ENCODE measurements at regions not wholly inside any gene's neighbourhood (a gene's known extent, or its start where the extent isn't known, plus 50 kb on each side); places are given as distances from the start of the nearest gene placed in this dataset.

DNA sequence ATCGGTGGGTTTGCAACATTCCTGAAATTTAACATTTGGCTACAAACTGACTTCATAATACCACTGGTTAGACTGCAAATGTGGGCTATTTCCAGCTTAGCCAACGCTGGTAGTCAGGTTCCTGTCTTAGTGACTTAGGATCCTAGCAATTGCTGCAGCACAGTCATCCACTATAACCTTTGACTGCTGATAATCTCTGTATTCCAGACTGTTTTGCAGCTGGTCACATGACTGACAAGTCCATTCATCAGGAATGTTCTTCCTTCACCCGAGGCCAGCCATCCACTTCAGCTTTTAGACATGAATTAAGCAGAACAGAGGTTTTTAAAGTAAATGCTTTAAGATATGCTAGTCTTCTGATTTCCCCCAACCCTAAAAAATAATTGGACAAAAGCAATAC lies 425.9 kb upstream of the MPDZ start:
- DNase-seq (ENCODE audit: low read depth in 6 of 9, low spot score in 9 of 9) = no peak
- Histone ChIP-seq H3K4me1 (ENCODE audit: control insufficient read depth in 2 of 2, insufficient read depth in 2 of 2, low read length in 2 of 2) (no peaks in the 10 kb centered on the region), H3K27me3 (ENCODE audit: control insufficient read depth in 2 of 2, insufficient read depth in 1 of 2, low read length in 1 of 2) (no peaks in the 10 kb centered on the region), H3K36me3 (ENCODE audit: control insufficient read depth in 2 of 2, insufficient read depth in 2 of 2, low read length in 1 of 2) (no peaks in the 10 kb centered on the region), H3K4me3 (ENCODE audit: low read length in 2 of 2) (no peak overlapping the region), H3K27ac (ENCODE audit: low read depth in 1 of 2, low read length in 1 of 2) (no peak overlapping the region), H3K9me3 (ENCODE audit: control insufficient read depth in 2 of 2, insufficient read depth in 1 of 2, low read length in 1 of 2) (no peaks in the 10 kb centered on the region)
- 82% methylated on average over 3 of the region's 3 CpGs for WGBS

DNA sequence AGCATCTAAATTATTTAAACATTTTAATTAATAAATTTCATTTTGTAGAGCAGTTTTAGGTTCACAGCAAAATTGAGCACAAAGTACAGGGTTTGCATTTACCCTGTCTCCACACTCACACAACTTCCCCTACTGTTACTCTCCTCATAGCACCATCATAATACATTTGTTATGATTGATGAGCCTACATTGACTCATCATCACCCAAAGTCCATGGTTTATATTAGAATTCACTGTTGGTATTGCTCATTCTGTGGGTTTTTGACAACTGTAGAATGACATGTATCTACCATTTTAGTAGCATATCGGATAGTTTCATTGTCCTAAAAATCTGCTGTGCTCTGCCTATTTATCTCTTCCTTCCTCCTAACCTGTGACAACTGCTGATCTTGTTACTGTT lies 411.1 kb upstream of the MPDZ start:
- Histone ChIP-seq H3K27ac (ENCODE audit: low read depth in 1 of 2, low read length in 1 of 2) (no peak overlapping the region), H3K4me1 (ENCODE audit: control insufficient read depth in 2 of 2, insufficient read depth in 2 of 2, low read length in 2 of 2) (no peaks in the 10 kb centered on the region), H3K9me3 (ENCODE audit: control insufficient read depth in 2 of 2, insufficient read depth in 1 of 2, low read length in 1 of 2) (no peaks in the 10 kb centered on the region), H3K27me3 (ENCODE audit: control insufficient read depth in 2 of 2, insufficient read depth in 1 of 2, low read length in 1 of 2) (no peaks in the 10 kb centered on the region), H3K4me3 (ENCODE audit: low read length in 2 of 2) (no peak overlapping the region), H3K36me3 (ENCODE audit: control insufficient read depth in 2 of 2, insufficient read depth in 2 of 2, low read length in 1 of 2) (no peaks in the 10 kb centered on the region)
- whole genome bisulfite sequencing = 99% methylated on average over 1 of the region's 1 CpG
- DNase-seq (ENCODE audit: low read depth in 6 of 9, low spot score in 9 of 9) = no peak

GRCh38 chr9:13689925-13690324 lies 410.4 kb upstream of the MPDZ start:
- H3K4me3 ChIP-seq (ENCODE audit: low read length in 2 of 2) = no peak overlapping the region
- no peaks in the 10 kb centered on the region for H3K36me3 ChIP-seq (ENCODE audit: control insufficient read depth in 2 of 2, insufficient read depth in 2 of 2, low read length in 1 of 2)
- no peaks in the 10 kb centered on the region for H3K27me3 ChIP-seq (ENCODE audit: control insufficient read depth in 2 of 2, insufficient read depth in 1 of 2, low read length in 1 of 2)
- 93% methylated on average over 2 of the region's 2 CpGs for WGBS
- H3K27ac ChIP-seq (ENCODE audit: low read depth in 1 of 2, low read length in 1 of 2) = no peak overlapping the region
- no peaks in the 10 kb centered on the region for H3K9me3 ChIP-seq (ENCODE audit: control insufficient read depth in 2 of 2, insufficient read depth in 1 of 2, low read length in 1 of 2)
- DNase-seq (ENCODE audit: low read depth in 6 of 9, low spot score in 9 of 9) = no peak
- H3K4me1 ChIP-seq (ENCODE audit: control insufficient read depth in 2 of 2, insufficient read depth in 2 of 2, low read length in 2 of 2) = no peaks in the 10 kb centered on the region

- no peak overlapping the region for H3K4me3 ChIP-seq (ENCODE audit: low read length in 2 of 2)
- no peaks in the 10 kb centered on the region for H3K36me3 ChIP-seq (ENCODE audit: control insufficient read depth in 2 of 2, insufficient read depth in 2 of 2, low read length in 1 of 2)
- DNase-seq (ENCODE audit: low read depth in 6 of 9, low spot score in 9 of 9) = no peak
- no peaks in the 10 kb centered on the region for H3K9me3 ChIP-seq (ENCODE audit: control insufficient read depth in 2 of 2, insufficient read depth in 1 of 2, low read length in 1 of 2)
- H3K27ac ChIP-seq (ENCODE audit: low read depth in 1 of 2, low read length in 1 of 2) = no peak overlapping the region
- H3K27me3 ChIP-seq (ENCODE audit: control insufficient read depth in 2 of 2, insufficient read depth in 1 of 2, low read length in 1 of 2) = no peaks in the 10 kb centered on the region
- 61% methylated on average over 1 of the region's 1 CpG for WGBS
- no peaks in the 10 kb centered on the region for H3K4me1 ChIP-seq (ENCODE audit: control insufficient read depth in 2 of 2, insufficient read depth in 2 of 2, low read length in 2 of 2)
These were observed 409.6 kb upstream of the MPDZ start for GRCh38 chr9:13688990-13689600.

DNA sequence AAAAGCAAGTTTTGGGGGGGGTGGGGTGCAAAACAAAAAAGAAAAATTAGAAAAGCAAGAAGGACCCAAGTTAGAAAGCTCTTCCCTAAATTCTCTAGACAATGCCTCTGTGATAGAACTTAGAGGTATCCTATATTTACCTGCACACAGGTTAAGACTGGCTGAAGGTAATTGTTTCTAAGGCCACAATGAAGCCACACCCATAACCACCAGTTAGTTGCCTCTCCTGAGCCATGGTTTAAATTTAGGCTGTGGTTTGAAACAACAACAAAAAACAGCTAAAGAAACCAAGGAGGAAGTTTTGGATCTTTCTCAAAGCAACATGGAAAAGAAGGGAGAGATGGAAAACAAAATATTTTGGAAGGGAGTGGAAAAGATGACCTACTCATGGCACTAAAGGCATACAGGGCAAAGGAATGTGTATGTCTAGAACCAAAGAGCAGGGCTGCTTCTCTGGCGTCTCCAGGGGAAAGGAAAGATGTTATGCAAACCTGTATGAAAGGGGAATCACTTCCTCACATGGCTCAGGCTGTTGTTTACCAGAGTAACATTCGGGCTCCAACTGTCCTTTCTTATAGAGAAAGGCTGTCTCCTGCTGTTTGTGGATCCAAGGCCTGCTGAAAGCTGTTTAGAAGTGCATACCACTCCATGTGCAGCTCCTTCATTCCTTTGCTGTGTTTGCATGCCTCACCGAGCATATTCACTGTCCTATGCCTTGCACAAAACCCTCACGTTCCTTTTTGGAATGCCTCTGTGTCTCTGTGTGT lies 408.9 kb upstream of the MPDZ start:
- no peak overlapping the region for H3K4me3 ChIP-seq (ENCODE audit: low read length in 2 of 2)
- H3K4me1 ChIP-seq (ENCODE audit: control insufficient read depth in 2 of 2, insufficient read depth in 2 of 2, low read length in 2 of 2) = no peaks in the 10 kb centered on the region
- no peaks in the 10 kb centered on the region for H3K9me3 ChIP-seq (ENCODE audit: control insufficient read depth in 2 of 2, insufficient read depth in 1 of 2, low read length in 1 of 2)
- no peak overlapping the region for H3K27ac ChIP-seq (ENCODE audit: low read depth in 1 of 2, low read length in 1 of 2)
- DNase-seq (ENCODE audit: low read depth in 6 of 9, low spot score in 9 of 9) = no peak
- 79% methylated on average over 4 of the region's 4 CpGs for WGBS
- no peaks in the 10 kb centered on the region for H3K27me3 ChIP-seq (ENCODE audit: control insufficient read depth in 2 of 2, insufficient read depth in 1 of 2, low read length in 1 of 2)
- H3K36me3 ChIP-seq (ENCODE audit: control insufficient read depth in 2 of 2, insufficient read depth in 2 of 2, low read length in 1 of 2) = no peaks in the 10 kb centered on the region

DNA sequence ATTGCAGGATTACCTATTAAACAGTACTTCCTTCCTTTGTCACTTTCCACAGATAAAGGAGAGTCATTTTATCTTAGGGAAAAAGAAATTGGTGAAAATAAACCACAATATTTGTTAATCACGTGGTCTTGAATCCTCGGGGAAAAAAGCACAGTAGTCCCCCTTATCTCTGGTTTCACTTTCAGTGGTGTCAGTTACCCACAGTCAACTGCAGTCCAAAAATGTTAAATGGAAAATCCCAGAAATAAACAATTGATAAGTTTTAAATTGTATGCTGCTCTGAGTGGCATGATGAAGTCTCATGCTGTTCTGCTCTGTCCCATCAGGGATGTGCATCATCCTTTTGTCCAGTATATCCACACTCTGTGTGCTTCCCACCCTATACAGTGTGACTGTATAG lies 405.2 kb upstream of the MPDZ start:
- WGBS = 58% methylated on average over 2 of the region's 2 CpGs
- H3K27me3 ChIP-seq (ENCODE audit: control insufficient read depth in 2 of 2, insufficient read depth in 1 of 2, low read length in 1 of 2) = no peaks in the 10 kb centered on the region
- no peak for DNase-seq (ENCODE audit: low read depth in 6 of 9, low spot score in 9 of 9)
- H3K9me3 ChIP-seq (ENCODE audit: control insufficient read depth in 2 of 2, insufficient read depth in 1 of 2, low read length in 1 of 2) = no peaks in the 10 kb centered on the region
- H3K4me3 ChIP-seq (ENCODE audit: low read length in 2 of 2) = no peak overlapping the region
- no peaks in the 10 kb centered on the region for H3K36me3 ChIP-seq (ENCODE audit: control insufficient read depth in 2 of 2, insufficient read depth in 2 of 2, low read length in 1 of 2)
- no peaks in the 10 kb centered on the region for H3K4me1 ChIP-seq (ENCODE audit: control insufficient read depth in 2 of 2, insufficient read depth in 2 of 2, low read length in 2 of 2)
- H3K27ac ChIP-seq (ENCODE audit: low read depth in 1 of 2, low read length in 1 of 2) = no peak overlapping the region

- Histone ChIP-seq H3K9me3 (ENCODE audit: control insufficient read depth in 2 of 2, insufficient read depth in 1 of 2, low read length in 1 of 2) (no peaks in the 10 kb centered on the region), H3K4me3 (ENCODE audit: low read length in 2 of 2) (no peak overlapping the region), H3K27me3 (ENCODE audit: control insufficient read depth in 2 of 2, insufficient read depth in 1 of 2, low read length in 1 of 2) (no peaks in the 10 kb centered on the region), H3K27ac (ENCODE audit: low read depth in 1 of 2, low read length in 1 of 2) (no peak overlapping the region), H3K36me3 (ENCODE audit: control insufficient read depth in 2 of 2, insufficient read depth in 2 of 2, low read length in 1 of 2) (no peaks in the 10 kb centered on the region), H3K4me1 (ENCODE audit: control insufficient read depth in 2 of 2, insufficient read depth in 2 of 2, low read length in 2 of 2) (no peaks in the 10 kb centered on the region)
- DNase-seq (ENCODE audit: low read depth in 6 of 9, low spot score in 9 of 9) = no peak
- 33% methylated on average over 1 of the region's 1 CpG for WGBS
These were observed 398.3 kb upstream of the MPDZ start for GRCh38 chr9:13677801-13678200.

GRCh38 chr9:13675638-13676000 lies 396.1 kb upstream of the MPDZ start:
- H3K36me3 ChIP-seq (ENCODE audit: control insufficient read depth in 2 of 2, insufficient read depth in 2 of 2, low read length in 1 of 2) = no peaks in the 10 kb centered on the region
- H3K4me1 ChIP-seq (ENCODE audit: control insufficient read depth in 2 of 2, insufficient read depth in 2 of 2, low read length in 2 of 2) = no peaks in the 10 kb centered on the region
- H3K27me3 ChIP-seq (ENCODE audit: control insufficient read depth in 2 of 2, insufficient read depth in 1 of 2, low read length in 1 of 2) = no peaks in the 10 kb centered on the region
- H3K4me3 ChIP-seq (ENCODE audit: low read length in 2 of 2) = no peak overlapping the region
- no peaks in the 10 kb centered on the region for H3K9me3 ChIP-seq (ENCODE audit: control insufficient read depth in 2 of 2, insufficient read depth in 1 of 2, low read length in 1 of 2)
- DNase-seq (ENCODE audit: low read depth in 6 of 9, low spot score in 9 of 9) = no peak
- WGBS = 61% methylated on average over 2 of the region's 2 CpGs
- no peak overlapping the region for H3K27ac ChIP-seq (ENCODE audit: low read depth in 1 of 2, low read length in 1 of 2)

DNA sequence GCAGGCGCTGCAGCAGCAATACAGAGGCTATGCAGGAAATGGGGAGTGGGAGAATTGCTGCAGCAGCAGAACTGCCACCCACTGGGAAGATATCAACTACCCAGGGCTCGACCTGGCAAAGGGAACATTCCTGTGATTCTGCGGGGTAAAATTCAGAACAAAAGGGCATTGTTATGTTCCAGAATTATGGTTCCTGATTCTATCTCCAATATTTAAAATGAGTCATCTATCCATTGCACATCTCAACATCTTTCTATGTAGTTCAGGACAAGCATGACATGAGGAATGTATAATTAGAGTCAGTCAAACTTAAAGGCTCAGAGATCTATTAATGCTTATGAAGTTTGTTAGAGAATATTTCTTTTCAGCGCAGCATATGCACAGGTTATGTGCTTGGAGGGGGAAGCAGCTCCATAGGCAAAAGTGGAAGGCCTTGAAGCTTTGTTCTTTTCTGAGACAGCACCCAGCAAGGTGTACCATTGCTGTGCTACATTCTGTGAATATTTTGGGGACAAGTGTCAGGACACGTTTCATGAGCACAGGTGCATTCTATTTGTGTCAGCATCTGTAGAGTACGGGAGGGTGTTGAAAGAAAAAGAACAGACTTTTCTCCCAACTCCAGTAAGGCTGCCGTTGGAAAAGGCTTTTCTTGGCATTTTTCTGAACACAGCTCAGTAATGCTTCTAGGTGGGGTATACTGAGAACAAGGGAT lies 395.6 kb upstream of the MPDZ start:
- H3K27ac ChIP-seq (ENCODE audit: low read depth in 1 of 2, low read length in 1 of 2) = no peak overlapping the region
- no peak for DNase-seq (ENCODE audit: low read depth in 6 of 9, low spot score in 9 of 9)
- no peak overlapping the region for H3K4me3 ChIP-seq (ENCODE audit: low read length in 2 of 2)
- WGBS = 86% methylated on average over 7 of the region's 7 CpGs
- H3K9me3 ChIP-seq (ENCODE audit: control insufficient read depth in 2 of 2, insufficient read depth in 1 of 2, low read length in 1 of 2) = no peaks in the 10 kb centered on the region
- no peaks in the 10 kb centered on the region for H3K4me1 ChIP-seq (ENCODE audit: control insufficient read depth in 2 of 2, insufficient read depth in 2 of 2, low read length in 2 of 2)
- no peaks in the 10 kb centered on the region for H3K27me3 ChIP-seq (ENCODE audit: control insufficient read depth in 2 of 2, insufficient read depth in 1 of 2, low read length in 1 of 2)
- H3K36me3 ChIP-seq (ENCODE audit: control insufficient read depth in 2 of 2, insufficient read depth in 2 of 2, low read length in 1 of 2) = no peaks in the 10 kb centered on the region
